Epithelial cell of proximal tubule (primary cell): ENCODE measurements at regions not wholly inside any gene's neighbourhood (a gene's known extent, or its start where the extent isn't known, plus 50 kb on each side); places are given as distances from the start of the nearest gene placed in this dataset.

Experiments used
- DNase-seq: peaks from one replicate; pipeline ENCODE4 v3.0.0-alpha.2; 2011; ENCODE audit warnings: low read depth
- H3K4me3 ChIP-seq: 2 replicates; pipeline ENCODE4 v1.5.1; 2011; ENCODE audit warnings: low read depth, mild to moderate bottlenecking, low read length
- TF ChIP-seq, protein P1 (sequence below): conservative IDR thresholded peaks from 2 replicates; pipeline ENCODE4 v1.5.1; 2012; ENCODE audit warnings: low read depth, mild to moderate bottlenecking, low read length

DNA sequence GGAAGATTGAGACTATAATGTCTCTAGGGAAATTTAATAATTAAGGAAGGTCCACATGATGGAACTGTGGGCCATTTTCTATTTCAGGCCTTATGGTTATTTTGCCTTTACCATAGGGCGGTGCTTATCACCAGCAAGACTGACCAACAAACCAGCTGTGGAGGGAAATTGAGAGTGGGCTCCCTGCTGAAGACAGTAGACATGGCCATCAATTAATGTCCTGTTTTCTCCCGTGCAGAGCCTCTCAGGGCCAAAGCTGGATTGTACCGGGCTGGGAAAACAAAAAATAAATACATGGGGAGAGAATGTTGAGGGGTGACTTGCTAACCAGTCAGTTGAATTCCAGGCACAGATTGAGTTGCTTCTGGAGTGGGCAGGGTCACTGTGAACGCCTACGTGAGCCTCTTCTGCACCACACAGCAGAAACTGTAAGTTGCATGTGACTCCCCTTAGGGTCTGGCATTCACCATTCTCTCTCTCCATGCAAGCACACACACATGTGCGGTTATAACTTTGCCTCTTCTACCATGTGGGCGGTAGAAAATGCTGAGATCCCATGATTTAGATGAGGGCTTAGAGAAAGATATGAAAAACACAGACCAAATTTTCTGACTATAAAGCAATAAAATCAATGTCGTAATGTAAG, 128.5 kb downstream of the COPS8 start:
- H3K4me3 ChIP-seq, result no peak overlapping the region
- no peak for DNase-seq
- TF ChIP-seq, protein P1, sequence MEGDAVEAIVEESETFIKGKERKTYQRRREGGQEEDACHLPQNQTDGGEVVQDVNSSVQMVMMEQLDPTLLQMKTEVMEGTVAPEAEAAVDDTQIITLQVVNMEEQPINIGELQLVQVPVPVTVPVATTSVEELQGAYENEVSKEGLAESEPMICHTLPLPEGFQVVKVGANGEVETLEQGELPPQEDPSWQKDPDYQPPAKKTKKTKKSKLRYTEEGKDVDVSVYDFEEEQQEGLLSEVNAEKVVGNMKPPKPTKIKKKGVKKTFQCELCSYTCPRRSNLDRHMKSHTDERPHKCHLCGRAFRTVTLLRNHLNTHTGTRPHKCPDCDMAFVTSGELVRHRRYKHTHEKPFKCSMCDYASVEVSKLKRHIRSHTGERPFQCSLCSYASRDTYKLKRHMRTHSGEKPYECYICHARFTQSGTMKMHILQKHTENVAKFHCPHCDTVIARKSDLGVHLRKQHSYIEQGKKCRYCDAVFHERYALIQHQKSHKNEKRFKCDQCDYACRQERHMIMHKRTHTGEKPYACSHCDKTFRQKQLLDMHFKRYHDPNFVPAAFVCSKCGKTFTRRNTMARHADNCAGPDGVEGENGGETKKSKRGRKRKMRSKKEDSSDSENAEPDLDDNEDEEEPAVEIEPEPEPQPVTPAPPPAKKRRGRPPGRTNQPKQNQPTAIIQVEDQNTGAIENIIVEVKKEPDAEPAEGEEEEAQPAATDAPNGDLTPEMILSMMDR, result no peak

DNA sequence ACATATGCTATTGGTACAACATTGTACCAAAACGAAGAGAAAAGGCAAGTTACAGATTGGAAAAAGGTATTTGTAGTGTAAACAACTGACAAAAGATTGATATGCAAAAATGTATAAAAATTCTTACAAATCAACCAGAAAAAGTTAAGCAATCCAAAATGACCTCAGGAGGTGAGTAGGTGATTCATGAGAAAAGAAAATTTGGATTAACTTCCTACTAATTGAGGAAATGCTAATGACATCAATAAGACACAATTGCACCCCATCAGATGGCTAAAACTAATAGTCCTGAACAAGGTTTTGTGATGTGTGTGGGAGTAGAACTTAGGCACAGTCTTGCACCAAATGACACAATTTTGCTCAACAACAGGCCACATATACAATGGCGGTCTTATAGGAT, 129.3 kb downstream of the COPS8 start:
- no peak overlapping the region for H3K4me3 ChIP-seq
- TF ChIP-seq, protein P1, result no peak
- no peak for DNase-seq

DNA sequence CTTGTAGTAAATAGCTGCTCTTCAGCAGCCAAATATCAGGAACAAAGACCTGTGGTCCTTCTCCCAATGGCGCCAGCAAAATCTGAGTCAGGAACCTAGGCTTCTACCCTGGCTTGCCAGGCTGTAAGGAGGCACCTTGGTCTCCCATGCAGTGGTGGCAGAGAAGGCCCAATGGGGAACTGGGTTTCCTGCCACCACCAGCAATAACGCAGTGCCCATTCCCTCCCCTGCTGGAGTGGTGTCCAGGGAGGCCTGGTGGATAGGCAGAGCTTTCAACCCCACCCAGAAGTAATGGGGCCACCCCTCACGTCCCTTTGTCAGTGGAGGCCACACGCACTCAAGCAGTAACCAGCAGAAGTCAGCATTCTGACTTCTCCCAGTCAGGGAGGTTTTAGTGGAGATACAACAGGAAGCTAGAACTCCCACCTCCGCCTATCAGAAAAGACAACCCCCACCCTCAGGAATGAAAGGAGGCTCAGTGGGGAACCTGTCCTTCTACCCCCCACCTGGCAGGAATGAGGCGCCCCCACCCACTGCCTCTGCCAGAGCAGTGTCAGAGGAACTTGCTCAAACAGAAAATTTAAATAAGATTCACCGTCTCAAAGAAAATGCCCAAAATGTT, 132.4 kb downstream of the COPS8 start:
- TF ChIP-seq, protein P1, result no peak
- H3K4me3 ChIP-seq, result no peak overlapping the region
- DNase-seq, result no peak

DNA sequence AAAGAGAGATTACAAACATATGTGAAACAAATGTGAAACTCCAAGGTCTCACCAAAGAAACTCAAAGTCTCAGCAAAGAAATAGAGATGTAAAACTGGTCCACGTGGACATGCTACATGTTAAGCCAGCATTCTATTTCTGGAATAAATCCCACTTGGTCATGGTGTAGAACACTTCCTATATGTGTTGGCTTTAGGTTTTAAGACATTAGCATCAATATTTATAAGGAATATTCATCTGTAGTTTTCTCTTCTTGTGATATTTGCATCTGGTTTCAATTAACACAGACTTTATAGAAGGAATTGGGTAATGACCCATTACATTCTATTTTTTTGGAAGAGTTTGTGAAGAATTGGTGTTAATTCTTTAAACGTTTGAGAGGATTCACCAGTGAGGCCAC, 133.1 kb downstream of the COPS8 start:
- TF ChIP-seq, protein P1, result no peak
- H3K4me3 ChIP-seq, result no peak overlapping the region
- no peak for DNase-seq

DNA sequence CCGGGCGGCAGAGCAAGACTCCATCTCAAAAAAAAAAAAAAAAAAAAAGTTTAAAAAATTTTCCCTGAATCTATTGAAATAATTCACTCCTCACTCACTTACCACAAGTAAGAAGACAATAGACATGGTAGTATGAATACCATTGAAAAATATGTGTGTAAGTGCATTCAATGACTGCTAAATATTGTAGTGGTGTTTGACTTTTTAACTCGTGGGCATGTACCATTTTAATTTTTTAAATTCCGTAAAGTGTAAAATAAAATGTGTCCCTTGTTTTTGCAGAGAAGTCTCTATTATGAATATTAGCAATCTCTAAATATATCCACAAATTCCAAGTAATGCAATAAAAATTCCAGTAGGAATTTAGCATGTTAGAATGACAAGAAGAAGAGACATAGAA, 134.1 kb downstream of the COPS8 start:
- DNase-seq, result no peak
- H3K4me3 ChIP-seq, result no peak overlapping the region
- TF ChIP-seq, protein P1, result no peak

DNA sequence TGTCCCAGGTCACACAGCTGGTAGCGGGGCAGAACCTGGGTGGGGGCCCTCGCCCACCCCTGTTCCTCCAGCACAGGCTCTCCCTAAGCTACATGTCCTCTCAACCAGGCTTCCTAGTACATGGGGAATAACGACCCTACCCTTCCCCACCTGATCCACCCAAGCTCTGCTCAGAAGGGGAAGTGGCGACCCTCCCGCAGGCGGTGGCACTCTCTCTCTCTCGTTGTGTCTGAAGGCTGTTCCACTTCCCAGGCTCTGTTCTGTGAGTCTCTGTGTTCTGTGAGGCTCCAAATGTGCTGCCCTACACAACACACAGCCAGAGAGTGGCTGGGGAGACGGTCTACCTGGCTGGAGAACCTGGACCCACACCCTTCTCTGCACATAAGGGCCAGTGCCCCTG, 135.8 kb downstream of the COPS8 start:
- no peak overlapping the region for H3K4me3 ChIP-seq
- TF ChIP-seq, protein P1, result no peak
- DNase-seq, result no peak

DNA sequence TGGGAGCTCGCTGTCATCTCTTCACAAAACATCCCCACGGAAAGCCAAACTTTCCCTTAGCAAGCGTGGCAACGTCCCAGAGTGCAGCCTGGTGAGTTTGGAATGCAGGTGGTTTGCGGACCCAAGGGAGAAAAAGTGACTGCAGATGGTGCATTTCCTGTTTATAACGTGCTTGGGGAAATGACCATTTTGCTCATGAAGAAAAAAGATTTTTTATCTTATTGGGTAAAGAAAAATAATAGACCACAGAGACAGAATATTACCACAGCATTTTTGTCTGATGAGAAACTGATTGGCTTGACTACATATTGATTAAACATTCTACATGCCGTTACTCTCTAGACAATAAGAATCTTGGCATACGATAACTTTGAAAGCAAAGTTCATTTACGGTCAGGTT, 136.5 kb downstream of the COPS8 start:
- no peak overlapping the region for H3K4me3 ChIP-seq
- no peak for DNase-seq
- TF ChIP-seq, protein P1, result no peak
